HG03175 (cell line): ENCODE measurements at regions not wholly inside any gene's neighbourhood (a gene's known extent, or its start where the extent isn't known, plus 50 kb on each side); places are given as distances from the start of the nearest gene placed in this dataset.
A peak's percentile ranks its signal among the peaks of the same experiment; 100 is the strongest.

Source experiments
- ATAC-seq: cut with Tn5 transposase; IDR thresholded peaks from one replicate; pipeline ENCODE4 v1.9.1; 2021; ENCODE audit warnings: mild to moderate bottlenecking, moderate library complexity; ENCODE audit not compliant: unreplicated experiment

DNA sequence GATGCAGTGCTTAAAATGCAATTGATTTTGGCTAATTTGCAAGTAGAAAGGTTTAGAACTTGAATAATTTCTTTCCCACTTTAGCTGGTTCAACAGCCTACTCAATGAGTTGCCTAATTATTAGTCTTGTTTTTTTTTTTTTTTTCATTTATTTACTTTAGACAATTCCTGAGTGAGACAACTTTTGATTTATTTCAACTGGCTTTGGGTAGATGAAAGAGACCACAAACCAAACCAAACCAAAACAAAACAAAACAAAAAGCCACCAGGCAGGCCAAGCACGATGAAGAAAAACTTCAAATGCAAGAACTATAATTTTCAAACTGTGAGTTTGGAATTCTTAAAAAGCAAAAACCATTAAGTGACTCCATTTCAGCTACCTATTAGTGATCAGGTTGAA lies 469.9 kb downstream of the GBE1 start:
- no peak for ATAC-seq

DNA sequence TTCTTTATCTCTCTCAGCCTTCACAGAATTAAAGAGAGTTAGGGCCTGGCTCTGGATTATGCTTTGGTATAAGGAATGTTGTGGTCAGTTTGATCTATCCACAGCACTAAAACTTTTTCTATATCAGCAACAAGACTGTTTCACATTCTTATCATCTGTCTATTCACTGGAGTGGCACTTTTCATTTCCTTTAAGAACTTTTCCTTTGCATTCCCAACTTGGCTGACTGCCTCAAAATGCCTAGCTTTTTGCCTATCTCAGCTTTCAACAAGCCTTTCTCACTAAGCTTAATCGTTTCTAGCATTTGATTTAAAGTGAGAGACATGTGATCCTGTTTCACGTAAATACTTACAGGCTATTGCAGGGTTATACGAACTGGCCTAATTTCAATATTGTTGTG lies 471.8 kb downstream of the GBE1 start:
- no peak for ATAC-seq

DNA sequence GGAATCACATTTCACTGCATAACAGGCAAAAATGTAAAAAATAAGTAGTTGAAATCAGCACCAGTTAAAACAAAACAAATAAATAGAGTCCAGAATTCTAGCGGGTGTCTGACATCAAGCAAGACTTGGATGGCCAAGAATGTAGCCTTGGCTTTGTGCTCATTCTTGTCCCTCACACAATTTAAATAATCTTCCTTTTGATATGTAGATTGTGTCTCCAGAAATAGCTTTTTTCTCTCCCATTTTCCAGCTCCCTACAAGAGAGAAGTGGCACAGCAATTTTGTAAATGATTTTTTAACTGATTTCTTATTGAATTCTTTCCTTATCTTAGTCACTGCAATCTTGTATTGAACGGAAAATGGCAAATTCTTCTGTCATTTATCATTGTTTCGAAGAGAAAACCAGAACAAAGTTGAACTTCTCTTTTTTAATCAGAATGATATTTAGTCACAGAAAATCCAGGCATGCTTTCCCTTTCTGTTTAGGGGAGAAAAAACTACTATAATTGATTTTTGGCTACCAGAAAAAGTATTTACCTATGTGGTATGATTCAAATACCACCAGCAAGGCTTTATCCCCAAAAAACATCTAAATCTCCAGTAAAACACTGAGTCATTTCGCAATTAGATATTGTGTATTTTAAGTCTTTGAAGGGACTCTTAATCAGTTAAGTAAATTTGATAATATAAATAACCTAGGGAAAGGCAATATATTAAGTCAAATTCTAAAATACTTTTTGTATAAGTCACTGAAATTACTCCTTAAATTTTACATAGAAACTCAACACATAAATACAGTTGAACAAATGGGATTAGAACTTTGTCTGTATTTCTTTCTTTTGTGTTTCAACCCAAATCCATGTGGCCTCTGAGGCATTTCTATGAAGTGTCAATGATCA lies 481.7 kb downstream of the GBE1 start:
- no peak for ATAC-seq

DNA sequence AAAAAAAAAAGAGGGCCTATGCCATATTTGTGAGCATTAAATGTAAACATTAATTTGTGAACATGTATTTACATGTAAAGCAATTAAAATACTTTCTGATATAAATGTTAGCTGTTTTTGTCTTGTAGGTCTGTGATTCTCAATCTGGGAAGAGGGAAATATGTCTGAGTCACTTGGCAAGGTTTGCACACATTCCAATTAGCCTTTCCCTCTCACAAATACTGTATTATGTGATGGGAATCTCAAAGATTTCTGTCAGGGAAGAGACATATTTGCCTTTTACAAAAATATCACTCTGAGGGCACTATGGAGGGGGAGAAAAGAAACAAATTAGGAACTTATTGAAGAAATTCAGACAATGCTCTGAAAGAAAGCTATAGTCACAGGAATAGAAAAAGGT lies 483.6 kb downstream of the GBE1 start:
- ATAC-seq: no peak

DNA sequence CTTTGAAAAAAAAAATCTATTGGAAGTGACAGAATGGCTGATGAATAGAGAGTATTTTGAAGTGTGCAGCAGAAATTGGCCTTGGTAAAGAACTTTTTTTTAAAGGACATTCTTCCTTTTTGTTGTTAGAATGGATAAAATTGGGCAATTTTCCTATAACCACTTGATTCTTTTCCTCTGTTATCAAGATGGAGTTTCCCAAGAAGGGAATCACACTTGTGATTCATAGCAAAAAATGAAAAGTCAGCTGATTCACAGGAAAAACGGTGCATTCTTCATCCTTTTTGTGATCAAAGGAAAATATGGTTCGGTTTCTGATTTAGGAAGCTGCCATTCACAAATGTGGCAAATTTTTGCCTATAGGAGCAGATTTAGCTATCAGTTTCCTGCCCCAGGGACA lies 486.8 kb downstream of the GBE1 start:
- ATAC-seq: no peak

DNA sequence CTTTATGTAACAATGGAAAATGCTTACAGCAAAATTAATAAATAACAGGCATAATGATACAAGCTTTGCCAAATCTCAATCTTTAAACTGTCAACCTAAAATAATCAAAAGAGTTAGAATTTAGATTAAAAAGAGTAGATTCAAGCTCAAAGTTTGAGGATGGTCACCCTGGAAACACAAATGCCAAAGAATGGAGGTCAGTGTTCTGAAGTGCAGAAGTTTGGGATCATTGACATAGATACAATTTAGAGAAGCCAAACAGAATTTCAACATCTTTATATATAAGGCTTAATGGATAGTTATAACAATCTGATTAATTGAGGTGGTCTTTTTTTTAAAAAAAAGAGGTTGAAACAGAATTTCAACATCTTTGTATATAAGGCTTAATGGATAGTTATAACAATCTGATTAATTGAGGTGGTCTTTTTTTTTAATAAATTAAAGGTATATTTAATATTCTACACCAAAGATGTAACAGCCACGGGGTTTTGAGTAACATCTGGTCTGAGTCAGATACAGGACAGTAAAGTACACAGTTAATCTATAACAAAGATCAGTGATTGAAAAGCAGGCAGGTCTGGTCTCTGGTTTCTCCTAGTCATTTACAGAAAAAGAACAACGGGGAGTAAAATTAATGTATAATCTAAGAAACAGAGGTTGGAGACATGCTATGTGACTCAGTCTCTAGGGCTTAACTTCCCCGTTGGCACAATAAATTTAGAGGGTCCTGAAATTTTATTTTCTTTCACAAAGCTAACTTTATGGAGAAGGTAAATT lies 490.7 kb downstream of the GBE1 start:
- ATAC-seq: peak; percentile 99

DNA sequence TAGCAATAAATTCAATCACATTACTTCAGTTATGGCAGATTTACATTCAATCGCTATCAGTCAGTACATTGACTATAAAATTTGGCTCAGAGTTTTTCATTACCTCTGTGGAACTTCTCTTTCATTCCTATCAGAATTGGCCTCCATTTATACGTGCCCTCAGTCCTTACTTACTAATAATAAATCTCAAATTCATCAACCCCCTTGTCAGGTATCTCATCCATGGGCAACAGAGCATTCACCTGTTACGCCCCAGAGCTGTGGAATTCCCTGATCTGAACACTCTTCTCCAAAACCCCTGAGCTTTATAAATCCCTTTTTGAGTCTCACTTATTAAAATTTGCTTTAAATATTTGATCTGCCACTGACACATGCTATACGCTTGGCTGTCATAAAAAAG lies 492.9 kb downstream of the GBE1 start:
- ATAC-seq: no peak

DNA sequence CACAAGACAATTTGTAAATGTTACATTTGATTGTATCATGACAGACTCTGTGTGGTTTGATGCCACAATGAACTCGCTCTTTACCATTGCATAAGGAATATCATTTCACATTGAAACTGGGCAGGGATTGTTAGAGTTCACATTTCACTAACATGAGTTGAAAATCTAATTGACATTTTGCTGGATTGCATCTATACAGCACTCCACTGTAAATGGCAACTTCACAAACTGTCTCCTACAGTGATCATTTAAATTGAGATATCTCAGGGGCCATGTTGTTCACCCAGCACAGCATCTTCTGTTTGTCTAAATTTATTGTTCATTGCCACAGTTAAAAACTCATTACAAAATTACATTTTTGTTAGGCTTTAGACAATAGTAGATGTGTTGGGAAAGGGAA lies 499.4 kb downstream of the GBE1 start:
- ATAC-seq: no peak

DNA sequence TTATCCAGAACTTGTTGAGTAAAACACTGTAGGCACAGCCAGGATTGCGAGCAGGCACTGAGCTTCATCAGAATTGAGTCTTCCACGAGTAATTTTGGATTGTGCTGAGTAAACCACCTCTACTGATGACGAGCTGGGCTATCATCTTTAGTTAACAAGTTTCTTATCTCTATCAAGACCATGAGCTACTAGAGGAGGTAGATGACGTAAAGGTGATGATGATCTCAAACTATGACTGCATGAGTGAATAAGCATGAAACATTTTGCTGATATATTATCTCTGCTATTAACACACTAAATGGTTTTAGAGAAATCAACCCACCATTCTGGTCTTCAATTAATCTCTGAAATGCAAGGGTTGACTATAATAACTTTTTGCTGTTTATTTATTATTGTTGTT lies 506.0 kb downstream of the GBE1 start:
- no peak for ATAC-seq

DNA sequence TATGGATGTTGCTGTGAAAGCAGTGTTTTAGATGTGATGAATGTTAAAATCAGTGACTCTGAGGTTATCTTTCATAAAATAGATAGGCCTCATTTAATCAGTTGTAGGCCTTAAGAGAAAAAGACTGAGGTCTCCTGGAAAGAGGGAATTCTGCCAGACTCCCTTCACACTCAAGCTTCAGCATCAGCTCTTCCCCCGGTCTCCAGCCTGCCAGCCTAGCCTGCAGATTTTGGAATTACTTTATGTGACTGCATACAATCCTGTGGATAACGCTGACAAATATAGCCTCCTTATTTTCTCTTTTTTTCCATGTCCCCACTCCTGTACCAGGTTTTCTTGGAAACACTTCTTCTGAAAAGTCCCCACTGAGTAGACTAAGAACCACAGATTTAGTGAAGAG lies 510.3 kb downstream of the GBE1 start:
- no peak for ATAC-seq

DNA sequence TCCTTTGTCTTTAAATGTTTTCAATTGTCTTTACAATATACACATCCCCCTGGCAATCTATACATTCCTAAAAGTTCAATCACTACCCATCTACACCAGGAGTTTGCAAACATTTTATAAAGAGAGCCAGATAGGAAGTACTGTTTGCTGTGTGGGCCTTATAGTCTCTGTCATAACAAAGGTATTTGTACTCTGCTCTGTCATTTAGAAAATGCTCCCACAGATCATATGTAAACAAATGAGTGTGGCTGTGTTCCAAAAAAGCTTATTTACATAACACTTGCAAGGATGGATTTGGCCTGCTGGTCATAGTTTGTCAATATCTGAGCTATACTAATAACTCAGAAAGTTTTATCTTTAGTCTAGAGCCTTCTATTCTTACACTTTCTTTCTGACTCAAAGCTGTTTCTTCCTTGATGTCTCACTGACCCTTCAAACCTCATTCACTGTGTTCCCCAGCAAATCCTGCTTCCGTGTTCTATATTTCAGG lies 511.9 kb downstream of the GBE1 start:
- peak; percentile 52 for ATAC-seq

DNA sequence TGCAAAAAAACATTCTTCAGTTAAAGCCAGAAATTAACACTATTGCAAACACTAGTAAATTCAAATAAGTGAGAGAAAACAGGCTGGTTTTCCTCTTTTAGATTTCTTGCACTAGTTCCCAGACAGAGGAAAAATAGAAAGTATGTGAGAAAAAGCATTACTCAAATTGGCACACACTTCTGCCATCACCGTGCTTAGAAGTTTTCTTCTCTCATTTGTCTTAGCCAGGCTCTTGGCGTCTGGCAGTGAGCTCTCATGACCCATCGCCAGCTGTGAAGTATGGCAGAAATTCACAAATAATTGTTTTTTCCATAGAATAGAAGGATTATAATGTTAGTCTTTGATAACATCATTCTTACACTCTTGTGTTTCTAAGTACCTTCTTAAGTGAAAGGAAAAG lies 515.9 kb downstream of the GBE1 start:
- no peak for ATAC-seq

DNA sequence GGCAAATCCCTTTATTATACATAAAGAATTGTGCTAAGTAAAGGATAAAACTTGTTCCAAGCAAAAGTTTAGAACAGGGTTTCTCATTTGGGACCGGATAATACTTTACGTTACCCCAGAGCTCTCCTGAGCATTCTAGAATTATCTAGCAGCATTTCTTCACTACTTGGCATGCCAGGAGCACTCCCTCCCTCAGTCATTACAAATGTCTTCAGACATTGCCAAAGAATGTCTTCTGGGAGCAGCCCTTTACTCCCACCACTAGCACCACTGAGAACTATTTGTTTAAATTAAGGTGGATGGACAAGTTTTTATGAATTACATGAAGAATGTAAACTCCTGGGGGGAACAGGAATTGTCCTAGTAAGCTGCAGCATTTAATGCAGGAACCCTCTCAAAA lies 516.4 kb downstream of the GBE1 start:
- no peak for ATAC-seq

DNA sequence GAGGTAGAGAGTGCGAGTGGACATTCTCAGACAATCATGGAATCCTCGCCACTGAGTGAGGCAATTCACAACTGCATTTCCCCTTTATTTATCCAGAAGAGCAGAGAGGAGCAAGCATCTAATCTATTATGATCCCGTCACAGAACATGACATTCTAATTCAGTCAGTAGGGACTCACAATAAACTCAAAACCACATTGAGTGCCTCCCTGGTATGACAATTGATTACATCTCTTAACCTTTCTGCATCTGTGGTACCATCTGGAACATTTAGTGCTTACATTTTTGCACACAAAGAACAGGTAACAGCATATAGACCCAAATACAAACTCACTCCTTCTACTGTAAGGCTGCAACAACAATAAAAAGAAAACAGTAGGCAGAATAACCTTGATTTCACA lies 517.2 kb downstream of the GBE1 start:
- ATAC-seq: no peak

DNA sequence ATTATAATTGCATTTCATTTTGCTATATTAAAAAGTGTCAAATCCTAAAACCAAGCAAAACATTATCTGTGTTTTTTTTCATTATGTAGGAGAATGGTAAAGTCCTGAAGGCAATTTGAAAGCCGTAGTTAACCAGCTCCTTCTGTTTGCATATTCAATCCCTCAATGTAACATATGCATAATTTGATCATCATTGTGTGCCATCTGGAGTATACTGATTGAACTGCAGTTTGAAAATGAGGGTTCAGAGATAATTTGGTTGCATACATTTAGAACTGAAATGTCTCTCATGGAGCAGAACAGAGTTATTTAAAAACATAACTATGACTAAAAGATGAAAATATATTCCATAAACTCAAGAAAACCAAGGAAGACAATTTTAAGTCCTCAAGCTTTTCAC lies 518.6 kb downstream of the GBE1 start:
- peak; percentile 65 for ATAC-seq

DNA sequence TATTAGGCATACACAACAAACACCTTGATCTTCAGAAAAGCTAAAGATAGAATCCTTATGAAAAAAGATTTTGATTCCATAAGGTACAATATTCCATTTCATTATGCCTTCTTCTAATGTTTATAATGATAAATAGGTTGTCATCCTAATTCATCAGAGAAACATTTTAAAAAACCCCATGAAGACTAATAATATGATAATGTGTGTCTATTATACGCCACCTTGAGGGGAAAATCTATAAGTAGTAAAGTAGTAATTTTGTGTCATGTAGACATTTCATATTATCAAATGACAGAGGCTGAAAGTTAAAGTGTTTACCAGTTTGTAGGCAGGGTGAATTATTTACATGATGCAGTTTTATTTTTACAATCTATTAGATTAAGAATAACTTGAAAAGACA lies 524.3 kb downstream of the GBE1 start:
- no peak for ATAC-seq

DNA sequence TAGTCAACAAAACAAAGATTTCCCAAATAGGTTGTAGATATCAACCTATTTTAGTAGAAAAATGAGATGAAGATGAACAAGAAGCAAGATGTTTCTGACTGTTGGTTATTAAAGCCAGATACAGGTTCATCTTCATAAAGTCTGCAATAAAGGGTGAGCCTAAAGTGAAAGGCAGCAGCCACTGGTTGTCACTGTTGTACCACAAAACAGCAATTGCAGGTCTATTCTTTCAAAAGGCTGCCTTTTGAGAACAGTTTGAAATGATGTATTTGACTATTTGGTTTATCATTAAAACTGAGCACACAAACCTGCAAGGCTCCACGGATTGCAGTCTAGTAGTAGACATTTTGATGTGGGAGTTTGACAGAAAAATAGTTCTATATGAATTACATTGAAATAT lies 543.4 kb downstream of the GBE1 start:
- ATAC-seq: no peak

DNA sequence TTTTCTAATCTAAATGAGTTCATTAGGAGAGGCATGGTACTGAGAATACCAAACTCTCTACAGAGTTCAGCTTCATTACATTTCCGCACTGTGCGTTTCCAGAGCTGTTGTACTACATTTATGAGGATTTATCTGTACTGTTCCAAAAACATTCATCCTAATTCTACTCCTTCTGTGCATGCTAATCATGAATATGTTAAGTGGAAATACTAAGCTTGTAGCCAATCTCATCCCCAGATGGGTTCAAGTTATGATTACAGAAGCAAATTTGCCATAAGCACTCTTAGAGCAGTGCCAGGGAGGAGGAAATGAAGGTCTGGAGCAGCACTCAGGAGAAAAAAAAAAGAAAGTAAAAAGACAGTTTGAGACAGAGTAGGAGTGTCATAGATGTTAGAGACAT lies 544.3 kb downstream of the GBE1 start:
- ATAC-seq: no peak

DNA sequence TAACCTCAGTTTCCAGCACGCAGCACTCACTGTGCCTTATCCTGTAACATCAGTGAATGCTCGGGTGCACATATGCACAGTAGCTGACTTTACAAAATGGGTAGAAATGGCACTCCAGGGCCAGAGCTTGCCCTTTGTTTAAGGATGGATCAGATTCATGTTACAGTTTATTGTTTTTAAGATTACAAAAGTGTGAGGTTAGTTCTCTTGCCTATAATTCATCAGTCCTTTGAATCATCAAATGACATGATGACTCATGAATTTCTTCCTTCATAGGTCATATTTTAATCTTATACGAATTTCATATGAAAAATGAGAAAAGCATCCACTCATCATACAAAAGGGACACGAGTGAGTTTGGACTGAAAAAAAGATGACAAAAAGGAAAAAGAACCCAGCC lies 545.3 kb downstream of the GBE1 start:
- no peak for ATAC-seq

DNA sequence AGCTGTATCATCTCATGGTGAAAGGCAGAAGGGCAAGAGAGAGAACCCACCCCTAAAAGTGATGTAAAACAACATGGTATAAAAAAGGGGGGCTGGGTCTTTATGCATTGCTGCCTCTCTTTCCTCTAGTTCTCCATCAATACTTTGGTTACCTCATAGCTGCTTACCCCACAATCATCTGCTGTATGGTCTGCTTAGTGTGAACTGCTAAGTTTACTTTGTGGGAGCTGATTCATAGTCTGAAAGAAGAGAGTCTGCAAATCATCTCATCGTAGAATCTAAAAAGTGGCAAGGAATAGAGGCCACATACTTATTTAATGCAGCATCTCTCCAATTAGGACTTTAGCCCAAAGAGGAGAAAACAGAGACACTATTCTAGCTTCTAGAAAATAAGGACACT lies 546.8 kb downstream of the GBE1 start:
- ATAC-seq: no peak

DNA sequence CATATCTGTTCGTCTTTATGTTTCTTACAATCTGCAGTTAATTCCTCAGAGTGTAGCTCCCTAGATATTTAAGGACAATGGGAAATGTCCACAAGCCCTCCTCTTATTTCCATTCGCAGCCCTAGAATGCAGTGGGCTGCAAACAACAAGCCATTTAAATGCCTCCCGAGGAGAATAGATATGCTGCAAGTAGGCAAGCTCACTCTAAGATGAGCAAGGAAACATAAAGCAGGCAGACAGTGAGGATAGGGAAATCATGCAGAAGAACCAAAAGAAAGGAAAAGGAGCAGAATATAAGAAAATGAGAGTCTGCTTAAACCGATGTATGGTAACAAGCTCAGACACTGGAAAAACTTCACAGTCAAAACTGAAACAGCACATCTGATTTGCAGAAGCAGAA lies 561.9 kb downstream of the GBE1 start:
- no peak for ATAC-seq

DNA sequence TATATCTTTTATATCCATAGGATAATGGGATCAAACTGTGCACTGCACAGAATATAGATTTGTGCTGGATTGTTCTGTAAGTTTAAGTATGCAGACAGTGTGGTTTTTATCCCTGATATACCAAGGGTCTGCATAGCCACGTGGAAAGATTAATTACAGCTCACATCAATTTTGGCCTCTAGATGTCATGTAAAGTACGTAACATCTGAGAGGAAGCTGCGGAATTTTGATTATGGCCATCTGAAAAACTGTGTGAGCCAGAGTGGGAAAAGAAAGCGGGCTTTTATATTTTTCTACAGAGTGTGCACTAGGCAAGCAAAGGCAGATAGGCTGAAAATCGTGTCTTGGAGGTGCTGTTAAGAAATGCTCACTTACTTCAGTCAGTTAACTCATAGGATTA lies 562.7 kb downstream of the GBE1 start:
- ATAC-seq: no peak
